BJ (cell line): ENCODE measurements at regions not wholly inside any gene's neighbourhood (a gene's known extent, or its start where the extent isn't known, plus 50 kb on each side); places are given as distances from the start of the nearest gene placed in this dataset.

Experiments used
- CTCF ChIA-PET: fragments of 350-600 bp; formaldehyde crosslinking; extraction: SDS; loops from one replicate; lab custom pipeline; 2021; ENCODE audit warnings: antibody characterized with exemption, inconsistent platforms; lab: Yijun Ruan, JAX
- POLR2A ChIA-PET: fragments of 300-600 bp; sonication (Branson Sonifier 250); formaldehyde crosslinking; extraction: SDS; loops from one replicate; lab custom pipeline; 2021; ENCODE audit warnings: antibody characterized with exemption; lab: Charles Lee
- DNase-seq: peaks from one replicate; pipeline ENCODE4 v3.0.0-alpha.2; 2011; ENCODE audit warnings: low read depth
- H3K27me3 ChIP-seq: 2 replicates; pipeline ENCODE4 v1.6.0; 2011; ENCODE audit warnings: low read length; ENCODE audit not compliant: control insufficient read depth, insufficient read depth
- H3K36me3 ChIP-seq: 2 replicates; pipeline ENCODE4 v1.5.1; 2011; ENCODE audit warnings: low read length; ENCODE audit not compliant: control insufficient read depth, insufficient read depth
- H3K4me3 ChIP-seq: 2 replicates; pipeline ENCODE4 v1.5.1; 2011; ENCODE audit warnings: low read depth, mild to moderate bottlenecking, control low read depth, low read length
- TF ChIP-seq, protein P1 (sequence below): IDR thresholded peaks from 2 replicates; pipeline ENCODE4 v1.5.1; 2011; ENCODE audit warnings: low read depth, mild to moderate bottlenecking, control low read depth, inconsistent platforms, low read length, moderate library complexity; ENCODE audit not compliant: insufficient read depth

DNA sequence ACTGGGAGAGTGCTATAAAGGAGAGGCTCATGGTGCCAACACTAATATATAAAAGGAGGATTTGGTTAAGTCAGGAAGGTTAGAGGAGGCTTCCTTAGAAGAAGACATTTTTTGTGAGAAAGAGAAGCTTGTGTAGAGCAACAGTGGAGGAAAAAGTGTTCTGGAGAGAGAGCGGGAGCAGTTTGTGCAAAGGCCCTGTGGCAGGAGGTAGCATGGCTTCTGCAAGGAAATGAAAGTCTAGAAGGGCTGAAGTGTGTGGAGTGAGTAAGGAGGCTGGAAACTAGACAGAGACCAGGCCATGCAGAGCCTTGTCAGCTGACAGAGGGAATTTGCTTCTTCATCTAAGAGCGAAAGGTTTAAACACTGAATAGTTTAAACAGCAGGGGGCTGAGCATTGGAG is 64.4 kb upstream of the ARAP3 start:
- ChIA-PET CTCF (no interaction called here), POLR2A (no interaction called here)
- Histone ChIP-seq H3K4me3 (no peak overlapping the region), H3K27me3 (peaks cover 2% of the 10 kb centered on the region), H3K36me3 (no peaks in the 10 kb centered on the region)
- no peak for DNase-seq
- TF ChIP-seq, protein P1, sequence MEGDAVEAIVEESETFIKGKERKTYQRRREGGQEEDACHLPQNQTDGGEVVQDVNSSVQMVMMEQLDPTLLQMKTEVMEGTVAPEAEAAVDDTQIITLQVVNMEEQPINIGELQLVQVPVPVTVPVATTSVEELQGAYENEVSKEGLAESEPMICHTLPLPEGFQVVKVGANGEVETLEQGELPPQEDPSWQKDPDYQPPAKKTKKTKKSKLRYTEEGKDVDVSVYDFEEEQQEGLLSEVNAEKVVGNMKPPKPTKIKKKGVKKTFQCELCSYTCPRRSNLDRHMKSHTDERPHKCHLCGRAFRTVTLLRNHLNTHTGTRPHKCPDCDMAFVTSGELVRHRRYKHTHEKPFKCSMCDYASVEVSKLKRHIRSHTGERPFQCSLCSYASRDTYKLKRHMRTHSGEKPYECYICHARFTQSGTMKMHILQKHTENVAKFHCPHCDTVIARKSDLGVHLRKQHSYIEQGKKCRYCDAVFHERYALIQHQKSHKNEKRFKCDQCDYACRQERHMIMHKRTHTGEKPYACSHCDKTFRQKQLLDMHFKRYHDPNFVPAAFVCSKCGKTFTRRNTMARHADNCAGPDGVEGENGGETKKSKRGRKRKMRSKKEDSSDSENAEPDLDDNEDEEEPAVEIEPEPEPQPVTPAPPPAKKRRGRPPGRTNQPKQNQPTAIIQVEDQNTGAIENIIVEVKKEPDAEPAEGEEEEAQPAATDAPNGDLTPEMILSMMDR = no peak

DNA sequence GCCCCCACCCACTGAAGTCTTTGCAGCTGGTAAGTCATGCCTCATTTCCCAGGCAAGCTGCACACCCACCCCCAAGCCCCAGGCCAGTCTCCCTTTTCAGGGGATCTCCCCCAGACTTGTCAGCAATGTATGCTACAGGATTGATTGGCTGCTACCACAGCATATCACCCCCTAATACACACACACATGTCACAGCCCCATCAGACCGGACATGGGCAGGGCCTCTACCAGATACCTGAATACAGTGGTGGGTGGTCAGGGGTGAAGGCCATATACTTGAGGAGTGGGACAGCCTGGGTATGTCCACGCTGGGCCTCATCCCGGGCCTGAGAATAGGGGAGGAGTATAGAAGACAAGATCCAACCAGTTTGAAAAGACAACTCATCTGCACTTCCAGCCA is 63.4 kb upstream of the ARAP3 start:
- TF ChIP-seq, protein P1 = no peak
- no peak for DNase-seq
- no peaks in the 10 kb centered on the region for H3K36me3 ChIP-seq
- H3K27me3 ChIP-seq = peaks cover 4% of the 10 kb centered on the region
- H3K4me3 ChIP-seq = no peak overlapping the region
- POLR2A ChIA-PET = no interaction called here
- CTCF ChIA-PET = no interaction called here

DNA sequence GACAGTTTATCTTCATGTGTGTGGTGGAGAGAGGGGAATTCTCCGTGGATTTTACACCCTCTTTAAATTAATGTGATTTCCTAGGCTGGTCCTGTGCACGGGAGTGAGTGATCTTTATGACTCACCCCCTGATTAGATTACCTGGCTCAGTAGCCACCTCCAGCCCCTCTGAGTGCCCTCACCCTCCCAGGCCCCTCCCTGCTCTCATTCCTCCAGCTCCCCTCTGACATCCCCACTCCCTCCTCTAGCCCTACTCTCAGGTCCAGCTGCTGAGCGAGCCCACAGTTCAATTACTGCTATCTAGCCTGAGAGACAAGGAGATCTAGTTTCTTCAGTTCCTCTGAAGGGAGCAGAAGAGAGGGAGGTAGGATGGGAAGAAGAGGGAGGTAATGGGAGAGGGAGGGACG is 61.8 kb upstream of the ARAP3 start:
- TF ChIP-seq, protein P1 = no peak
- no peak for DNase-seq
- POLR2A ChIA-PET = no interaction called here
- Histone ChIP-seq H3K27me3 (peaks cover 4% of the 10 kb centered on the region), H3K4me3 (no peak overlapping the region), H3K36me3 (no peaks in the 10 kb centered on the region)
- CTCF ChIA-PET = interaction anchor here (0.8 to 0.9 kb wide), 2 partner anchors 14 to 135 kb away, joined by 3 read pairs; no protein-coding TSS in a partner anchor

DNA sequence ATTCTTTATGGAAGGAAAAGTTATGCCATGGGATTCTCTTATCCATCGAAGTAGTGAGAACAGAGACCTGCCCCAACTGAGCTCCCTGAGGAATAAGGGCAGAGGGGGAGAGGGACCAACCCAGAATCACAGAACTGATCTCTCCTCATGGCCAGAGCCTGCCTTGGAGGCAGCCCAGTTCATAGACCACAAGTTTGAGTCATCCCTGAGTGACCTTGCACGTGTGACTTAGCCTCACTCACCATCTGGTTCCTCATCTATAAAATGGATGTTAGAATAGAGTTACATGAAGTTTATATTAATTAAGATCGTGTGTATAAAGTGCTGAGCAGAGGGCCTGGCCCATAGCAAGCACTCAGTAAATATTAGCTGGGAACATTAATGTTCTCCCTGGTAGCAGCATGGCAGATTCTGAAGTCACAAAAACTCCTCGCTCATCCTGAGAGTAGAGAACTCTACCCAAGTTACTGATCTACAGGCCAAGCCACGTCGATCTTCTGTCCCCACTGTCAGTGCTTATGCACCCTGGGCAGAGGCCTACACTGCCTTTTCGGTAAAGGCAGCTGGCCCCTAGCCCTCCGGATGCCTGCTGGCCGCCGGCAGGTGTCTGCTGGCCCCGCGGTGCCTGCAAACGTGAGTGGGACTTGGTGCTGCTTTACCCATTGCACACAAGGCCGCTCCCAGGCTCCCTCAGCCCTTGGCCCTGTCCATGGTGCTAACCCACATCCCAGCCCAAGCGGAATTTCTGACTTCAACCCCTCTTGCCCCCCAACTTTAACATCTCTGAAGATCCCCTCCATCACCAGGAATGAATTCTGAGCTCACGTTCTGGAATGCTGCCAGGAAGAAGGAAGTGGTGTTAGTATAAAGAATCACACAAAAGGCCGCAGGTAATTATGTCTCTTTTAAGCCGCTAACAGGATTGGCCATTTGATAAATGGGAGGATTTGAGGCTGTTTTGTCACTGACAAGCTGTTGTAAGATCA is 61.1 kb upstream of the ARAP3 start:
- DNase-seq = no peak
- no peaks in the 10 kb centered on the region for H3K36me3 ChIP-seq
- H3K27me3 ChIP-seq = peaks cover 1% of the 10 kb centered on the region
- H3K4me3 ChIP-seq = no peak overlapping the region
- TF ChIP-seq, protein P1 = no peak
- ChIA-PET POLR2A (interaction anchor here (0.6 kb wide), 1 partner anchor 142 kb away, joined by 3 read pairs; no protein-coding TSS in a partner anchor), CTCF (interaction anchor here (0.8 to 0.9 kb wide), 2 partner anchors 13 to 136 kb away, joined by 3 read pairs; no protein-coding TSS in a partner anchor)

DNA sequence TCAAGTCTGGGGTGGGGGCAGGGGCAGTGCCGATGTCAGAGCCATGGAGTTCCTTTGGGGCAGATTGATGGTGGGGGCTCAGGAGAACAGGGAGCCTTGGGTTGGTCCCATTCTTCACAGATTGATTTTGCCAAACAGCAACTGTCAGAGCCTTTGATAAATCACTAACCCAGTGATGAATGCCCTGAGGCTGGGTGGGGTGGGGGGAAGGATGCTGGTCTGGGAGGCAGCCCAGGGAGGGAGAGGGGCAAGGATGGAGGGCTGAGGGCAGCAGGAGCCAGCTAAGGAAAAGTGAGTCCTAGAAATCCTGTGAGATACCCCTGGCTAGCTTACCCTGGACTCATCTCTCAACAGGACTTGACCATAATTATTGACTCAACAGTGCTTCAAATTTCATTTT is 60.1 kb upstream of the ARAP3 start:
- Histone ChIP-seq H3K36me3 (no peaks in the 10 kb centered on the region), H3K27me3 (peaks cover 1% of the 10 kb centered on the region; the same call in 1 of the 2 replicates), H3K4me3 (no peak overlapping the region)
- no peak for DNase-seq
- POLR2A ChIA-PET = interaction anchor here (0.6 kb wide), 1 partner anchor 143 kb away, joined by 3 read pairs; no protein-coding TSS in a partner anchor
- TF ChIP-seq, protein P1 = no peak
- CTCF ChIA-PET = no interaction called here
